ACC112 (cell line): ENCODE measurements at regions not wholly inside any gene's neighbourhood (a gene's known extent, or its start where the extent isn't known, plus 50 kb on each side); places are given as distances from the start of the nearest gene placed in this dataset.

Source experiments
- H2AFZ ChIP-seq: fragments of 200-600 bp; sonication (generic); one replicate; pipeline ENCODE4 v1.6.0; 2017; ENCODE audit warnings: antibody characterized with exemption, low read length; ENCODE audit not compliant: unreplicated experiment
- H3K27ac ChIP-seq: fragments of 200-600 bp; sonication (generic); 2 replicates; pipeline ENCODE4 v1.5.1; 2014; ENCODE audit warnings: low read depth, mild to moderate bottlenecking, antibody characterized with exemption, low read length, moderate library complexity
- H3K27me3 ChIP-seq: fragments of 200-600 bp; sonication (generic); 2 replicates; pipeline ENCODE4 v1.6.1; 2014; ENCODE audit warnings: mild to moderate bottlenecking, antibody characterized with exemption, low read length, moderate library complexity, mixed read lengths; ENCODE audit not compliant: insufficient read depth
- H3K36me3 ChIP-seq: fragments of 200-600 bp; sonication (generic); 2 replicates; pipeline ENCODE4 v1.6.1; 2016; ENCODE audit warnings: mild to moderate bottlenecking, antibody characterized with exemption, low read length, moderate library complexity, mixed read lengths; ENCODE audit not compliant: insufficient read depth
- H3K4me1 ChIP-seq: fragments of 200-600 bp; sonication (generic); one replicate; pipeline ENCODE4 v1.6.1; 2016; ENCODE audit warnings: low read length, mixed read lengths; ENCODE audit not compliant: insufficient read depth, unreplicated experiment, control insufficient read depth
- H3K4me3 ChIP-seq: fragments of 200-600 bp; sonication (generic); 2 replicates; pipeline ENCODE4 v1.5.1; 2014; ENCODE audit warnings: mild to moderate bottlenecking, low read depth, low read length
- H3K79me2 ChIP-seq: fragments of 200-600 bp; sonication (generic); one replicate; pipeline ENCODE4 v1.6.0; 2016; ENCODE audit warnings: low read length; ENCODE audit not compliant: control insufficient read depth, unreplicated experiment, insufficient read depth

- no peaks in the 10 kb centered on the region for H3K4me1 ChIP-seq
- H3K27me3 ChIP-seq, result no peaks in the 10 kb centered on the region
- no peaks in the 10 kb centered on the region for H3K79me2 ChIP-seq
- H3K4me3 ChIP-seq, result no peak overlapping the region
- no peak overlapping the region for H2AFZ ChIP-seq
- H3K27ac ChIP-seq, result no peak overlapping the region
- H3K36me3 ChIP-seq, result no peaks in the 10 kb centered on the region
Observed at GRCh38 chr3:118781232-118781631, 253.4 kb downstream of the IGSF11 start.

DNA sequence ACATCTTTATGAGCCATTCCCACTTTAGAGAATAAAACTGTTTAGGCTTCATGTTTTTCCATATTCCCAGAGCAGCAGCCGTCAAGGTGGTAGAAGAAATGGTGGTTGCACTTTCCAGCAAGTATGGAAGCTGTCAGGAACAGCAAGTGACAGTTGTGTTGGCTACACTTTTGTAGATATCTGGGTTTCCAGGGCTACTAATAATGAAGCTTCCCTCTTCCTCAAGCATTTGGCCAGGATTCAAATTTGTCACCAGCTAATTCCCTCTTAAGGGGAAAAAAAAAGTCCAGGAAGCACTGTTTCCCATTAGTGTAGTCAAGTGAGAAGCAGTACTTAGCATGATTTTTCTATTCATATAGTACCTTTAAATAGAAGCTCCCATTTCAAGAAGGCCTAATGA, 252.8 kb downstream of the IGSF11 start:
- Histone ChIP-seq H3K4me3 (no peak overlapping the region), H3K36me3 (no peaks in the 10 kb centered on the region), H3K27me3 (no peaks in the 10 kb centered on the region), H3K4me1 (no peaks in the 10 kb centered on the region), H2AFZ (no peak overlapping the region), H3K27ac (no peak overlapping the region), H3K79me2 (no peaks in the 10 kb centered on the region)

DNA sequence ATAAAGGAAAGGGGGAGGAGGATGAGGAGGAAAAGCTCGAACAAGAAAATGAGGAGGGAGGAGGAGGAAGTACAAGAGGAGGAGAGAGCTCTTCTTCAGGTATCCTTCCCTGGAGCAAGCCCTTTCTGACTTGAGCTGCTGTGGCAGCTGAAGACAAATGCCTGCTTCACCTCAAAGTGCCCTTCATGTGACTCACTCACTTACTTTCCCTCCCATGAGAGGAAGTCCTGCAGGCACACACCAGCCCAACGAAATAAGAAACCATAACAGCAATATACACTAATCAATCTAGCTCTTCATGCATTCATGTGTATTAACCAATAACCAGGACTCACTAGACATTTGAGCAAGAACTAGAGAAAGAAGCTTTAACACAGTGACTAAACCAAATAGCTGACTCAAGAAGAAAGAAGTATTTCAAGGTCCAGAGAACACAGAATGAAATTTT, 251.9 kb downstream of the IGSF11 start:
- H3K4me3 ChIP-seq, result no peak overlapping the region
- no peaks in the 10 kb centered on the region for H3K4me1 ChIP-seq
- H3K27me3 ChIP-seq, result no peaks in the 10 kb centered on the region
- no peaks in the 10 kb centered on the region for H3K79me2 ChIP-seq
- no peak overlapping the region for H2AFZ ChIP-seq
- H3K36me3 ChIP-seq, result no peaks in the 10 kb centered on the region
- no peak overlapping the region for H3K27ac ChIP-seq

DNA sequence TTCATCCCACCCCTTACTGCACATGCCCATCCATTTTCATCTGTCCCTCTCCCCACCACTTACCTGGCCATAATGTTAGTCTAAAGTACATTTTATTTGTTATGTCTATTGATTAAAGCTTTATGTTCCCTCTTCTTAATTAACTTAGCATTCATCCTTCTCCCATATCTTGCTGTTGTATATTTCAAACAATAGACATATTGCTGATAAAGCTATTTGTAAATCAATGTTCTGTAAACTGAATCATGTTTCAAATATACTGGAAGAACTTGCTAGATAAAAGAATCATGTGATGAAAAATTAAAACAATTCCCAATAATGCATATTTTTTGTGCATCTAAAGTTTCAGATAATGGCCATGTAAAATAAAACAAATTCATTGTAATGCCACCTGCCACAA, 249.2 kb downstream of the IGSF11 start:
- Histone ChIP-seq H3K79me2 (no peaks in the 10 kb centered on the region), H3K27me3 (no peaks in the 10 kb centered on the region), H2AFZ (no peak overlapping the region), H3K4me1 (no peaks in the 10 kb centered on the region), H3K27ac (no peak overlapping the region), H3K36me3 (no peaks in the 10 kb centered on the region), H3K4me3 (no peak overlapping the region)

DNA sequence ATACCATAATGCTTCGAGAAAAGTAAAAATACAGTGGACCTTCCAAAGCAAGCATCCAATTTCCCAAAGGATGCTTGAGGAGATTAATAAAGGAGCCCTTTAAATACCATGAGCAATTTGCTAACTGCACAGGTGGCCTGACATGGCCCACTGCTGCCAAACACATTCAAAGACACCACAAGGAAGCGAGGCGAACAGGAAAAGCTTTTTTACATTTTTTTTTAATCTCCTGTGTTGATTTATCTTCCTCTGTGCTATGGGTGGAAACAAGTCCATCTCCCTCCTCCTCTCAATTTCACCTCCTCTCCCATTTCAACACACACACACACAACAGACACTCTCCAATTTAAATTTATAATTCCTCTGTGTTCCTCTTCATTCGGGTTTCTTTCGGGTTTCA, 243.4 kb downstream of the IGSF11 start:
- no peak overlapping the region for H3K4me3 ChIP-seq
- H3K4me1 ChIP-seq, result no peaks in the 10 kb centered on the region
- no peak overlapping the region for H3K27ac ChIP-seq
- no peak overlapping the region for H2AFZ ChIP-seq
- no peaks in the 10 kb centered on the region for H3K36me3 ChIP-seq
- no peaks in the 10 kb centered on the region for H3K79me2 ChIP-seq
- no peaks in the 10 kb centered on the region for H3K27me3 ChIP-seq

GRCh38 chr3:118792191-118792590, 242.5 kb downstream of the IGSF11 start:
- Histone ChIP-seq H3K79me2 (no peaks in the 10 kb centered on the region), H3K4me1 (no peaks in the 10 kb centered on the region), H3K27me3 (no peaks in the 10 kb centered on the region), H3K4me3 (no peak overlapping the region), H3K36me3 (no peaks in the 10 kb centered on the region), H2AFZ (no peak overlapping the region), H3K27ac (no peak overlapping the region)

- no peaks in the 10 kb centered on the region for H3K79me2 ChIP-seq
- H3K27me3 ChIP-seq, result no peaks in the 10 kb centered on the region
- H3K36me3 ChIP-seq, result no peaks in the 10 kb centered on the region
- no peak overlapping the region for H3K4me3 ChIP-seq
- H2AFZ ChIP-seq, result no peak overlapping the region
- H3K27ac ChIP-seq, result no peak overlapping the region
- H3K4me1 ChIP-seq, result no peaks in the 10 kb centered on the region
Observed at GRCh38 chr3:118793176-118793575, 241.5 kb downstream of the IGSF11 start.

DNA sequence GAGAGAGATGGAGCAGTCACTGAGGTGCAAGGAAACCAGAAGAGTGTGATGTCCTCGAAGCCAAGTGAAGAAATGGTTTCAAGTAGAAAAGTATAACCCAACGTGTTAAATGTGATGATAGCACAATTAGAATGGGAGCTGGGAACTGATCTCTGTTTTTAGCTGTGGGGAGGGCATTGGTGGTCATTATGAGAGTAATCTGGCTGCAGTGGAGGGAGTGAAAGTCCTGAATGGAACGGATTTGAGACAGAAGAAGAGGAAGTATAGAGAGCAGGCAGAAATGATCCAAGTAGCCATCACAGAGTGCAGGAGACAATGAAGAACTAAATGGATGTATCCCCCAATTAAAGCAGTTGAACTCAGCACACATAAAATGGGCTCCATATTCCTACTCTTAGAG, 235.3 kb downstream of the IGSF11 start:
- H3K4me1 ChIP-seq, result no peaks in the 10 kb centered on the region
- no peaks in the 10 kb centered on the region for H3K79me2 ChIP-seq

DNA sequence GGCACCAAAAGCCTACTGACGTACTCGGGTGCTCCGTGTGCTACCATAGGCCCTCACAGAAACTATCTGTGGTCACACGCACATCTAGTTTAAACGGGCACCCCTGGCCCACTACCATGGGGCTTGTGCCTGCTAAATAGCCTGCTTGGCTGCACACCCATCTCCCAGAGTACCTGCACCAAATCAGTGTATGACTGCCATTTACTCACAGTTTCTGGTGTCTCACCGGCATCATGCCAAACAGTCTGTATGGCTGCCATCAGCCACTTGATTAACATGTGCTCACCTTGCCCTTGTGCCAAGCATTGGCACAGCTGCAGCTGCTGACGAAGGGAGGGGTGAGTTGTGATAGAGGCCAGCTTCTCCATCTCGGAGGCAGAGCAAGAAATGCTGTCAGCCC, 232.7 kb downstream of the IGSF11 start:
- Histone ChIP-seq H3K79me2 (no peaks in the 10 kb centered on the region), H3K4me1 (no peaks in the 10 kb centered on the region), H3K27ac (no peak overlapping the region), H3K4me3 (no peak overlapping the region), H3K36me3 (no peaks in the 10 kb centered on the region), H3K27me3 (no peaks in the 10 kb centered on the region), H2AFZ (no peak overlapping the region)

More for the DNA sequence above, 235.3 kb downstream of the IGSF11 start:
- Histone ChIP-seq H3K36me3 (no peaks in the 10 kb centered on the region), H3K27me3 (no peaks in the 10 kb centered on the region), H3K27ac (no peak overlapping the region), H3K4me3 (no peak overlapping the region), H2AFZ (no peak overlapping the region)

DNA sequence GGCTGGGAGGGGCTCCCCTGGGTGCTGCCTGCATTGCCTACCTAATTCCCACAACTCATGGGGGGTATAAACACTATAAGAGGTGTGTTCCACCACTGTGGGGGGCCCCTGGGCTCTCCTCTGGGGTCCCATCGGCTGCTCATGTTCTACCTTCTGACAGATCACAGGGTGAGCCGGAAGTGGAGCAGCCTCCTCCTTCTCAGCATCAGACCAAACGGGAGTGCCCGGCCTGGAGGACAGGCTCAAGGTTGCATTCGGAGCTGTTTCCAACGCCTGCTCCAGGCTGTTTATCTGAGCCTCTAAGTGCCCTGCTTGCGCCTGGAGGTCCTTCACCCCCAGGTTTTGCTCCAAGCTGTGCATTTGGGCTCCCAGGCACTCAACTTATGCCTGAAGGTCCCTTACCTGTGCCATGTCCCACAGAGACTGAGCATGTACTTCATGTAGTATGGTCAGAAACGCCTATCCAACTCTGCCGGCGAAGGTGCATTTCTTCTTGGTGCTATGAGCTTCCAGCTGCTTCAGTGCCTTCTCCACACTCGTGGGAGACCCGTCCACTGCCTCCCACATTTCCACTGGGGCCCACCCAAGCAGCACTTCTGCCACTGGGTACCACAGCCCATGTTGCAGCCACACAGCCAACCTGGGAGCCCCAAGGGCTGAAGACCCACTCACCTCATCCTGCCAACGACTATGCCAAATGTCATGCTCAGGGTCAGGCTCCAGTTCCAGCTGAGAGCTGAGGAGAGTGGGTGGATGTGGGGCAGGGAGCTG, 232.1 kb downstream of the IGSF11 start:
- no peak overlapping the region for H2AFZ ChIP-seq
- no peak overlapping the region for H3K27ac ChIP-seq
- no peaks in the 10 kb centered on the region for H3K79me2 ChIP-seq
- no peaks in the 10 kb centered on the region for H3K36me3 ChIP-seq
- H3K27me3 ChIP-seq, result no peaks in the 10 kb centered on the region
- H3K4me1 ChIP-seq, result no peaks in the 10 kb centered on the region
- no peak overlapping the region for H3K4me3 ChIP-seq

GRCh38 chr3:118803096-118803476, 231.6 kb downstream of the IGSF11 start:
- Histone ChIP-seq H3K36me3 (no peaks in the 10 kb centered on the region), H3K27ac (no peak overlapping the region), H3K27me3 (no peaks in the 10 kb centered on the region), H3K4me3 (no peak overlapping the region), H3K4me1 (no peaks in the 10 kb centered on the region), H3K79me2 (no peaks in the 10 kb centered on the region), H2AFZ (no peak overlapping the region)
